Smooth muscle cell (in vitro differentiated cells): ENCODE measurements at regions not wholly inside any gene's neighbourhood (a gene's known extent, or its start where the extent isn't known, plus 50 kb on each side); places are given as distances from the start of the nearest gene placed in this dataset.

Experiments
- DNase-seq: peaks from one replicate; lab custom pipeline; 2025; ENCODE audit not compliant: unreplicated experiment; lab: John Stamatoyannopoulos, UW
- H2AFZ ChIP-seq: fragments of 200-600 bp; sonication (generic); 2 replicates; pipeline ENCODE4 v1.6.0; 2016; ENCODE audit warnings: antibody characterized with exemption, low read depth, mild to moderate bottlenecking
- H3F3A ChIP-seq: fragments of 200-600 bp; sonication (generic); 2 replicates; pipeline ENCODE4 v1.6.0; 2017; ENCODE audit warnings: antibody characterized with exemption, low read depth
- H3K27ac ChIP-seq: fragments of 200-600 bp; sonication (generic); 2 replicates; pipeline ENCODE4 v1.5.1; 2016; ENCODE audit warnings: low read depth, mild to moderate bottlenecking
- H3K27me3 ChIP-seq: fragments of 200-600 bp; sonication (generic); 2 replicates; pipeline ENCODE4 v1.6.1; 2016; ENCODE audit warnings: low read depth, mild to moderate bottlenecking
- H3K36me3 ChIP-seq: fragments of 200-600 bp; sonication (generic); 2 replicates; pipeline ENCODE4 v1.5.1; 2016; ENCODE audit warnings: low read depth
- H3K4me1 ChIP-seq: fragments of 200-600 bp; sonication (generic); 2 replicates; pipeline ENCODE4 v1.5.1; 2016; ENCODE audit warnings: low read depth
- H3K4me2 ChIP-seq: fragments of 200-600 bp; sonication (generic); 2 replicates; pipeline ENCODE4 v1.6.0; 2016; ENCODE audit warnings: mild to moderate bottlenecking
- H3K4me3 ChIP-seq: fragments of 200-600 bp; sonication (generic); 2 replicates; pipeline ENCODE4 v1.5.1; 2016; ENCODE audit warnings: mild to moderate bottlenecking
- H3K79me2 ChIP-seq: fragments of 200-600 bp; sonication (generic); 2 replicates; pipeline ENCODE4 v1.6.0; 2016; ENCODE audit warnings: low read depth, mild to moderate bottlenecking
- H3K9ac ChIP-seq: fragments of 200-600 bp; sonication (generic); 2 replicates; pipeline ENCODE4 v1.6.0; 2016; ENCODE audit warnings: low read depth
- H3K9me3 ChIP-seq: fragments of 200-600 bp; sonication (generic); replicated peaks from 2 replicates; pipeline ENCODE4 v1.5.1; 2016; ENCODE audit warnings: low read depth
- H4K20me1 ChIP-seq: fragments of 200-600 bp; sonication (generic); 2 replicates; pipeline ENCODE4 v1.6.0; 2016; ENCODE audit warnings: low read depth
- CTCF ChIP-seq: fragments of 200-600 bp; sonication (generic); IDR thresholded peaks from 2 replicates; pipeline ENCODE4 v1.5.1; 2017; ENCODE audit warnings: borderline replicate concordance, mild to moderate bottlenecking, antibody characterized with exemption; ENCODE audit not compliant: insufficient read depth, poor library complexity, severe bottlenecking
- WGBS: methylation state at CpG from one replicate; pipeline ENCODE4 v1.1.7; 2016; ENCODE audit warnings: low lambda C conversion rate; 5-methylcytosine and 5-hydroxymethylcytosine counted together

GRCh38 chr5:125228363-125229070 is 482.1 kb upstream of the ZNF608 start:
- DNase-seq, result no peak
- Histone ChIP-seq H3K4me1 (peaks cover 5% of the 10 kb centered on the region), H3F3A (no peaks in the 10 kb centered on the region), H3K79me2 (no peaks in the 10 kb centered on the region), H3K27me3 (no peaks in the 10 kb centered on the region), H3K36me3 (no peaks in the 10 kb centered on the region), H3K4me2 (peak overlapping the region; percentile 73), H3K27ac (peak overlapping the region; percentile 75), H3K4me3 (no peak overlapping the region), H2AFZ (peak overlapping the region; percentile 64), H3K9me3 (no peaks in the 10 kb centered on the region), H4K20me1 (no peaks in the 10 kb centered on the region), H3K9ac (no peak overlapping the region)
- 72% methylated on average over 4 of the region's 4 CpGs for WGBS
- no peak for TF ChIP-seq CTCF

- Histone ChIP-seq H2AFZ (no peak overlapping the region), H3K27me3 (no peaks in the 10 kb centered on the region), H3K36me3 (no peaks in the 10 kb centered on the region), H4K20me1 (no peaks in the 10 kb centered on the region), H3K9ac (no peak overlapping the region), H3K4me2 (no peak overlapping the region), H3K9me3 (no peaks in the 10 kb centered on the region), H3K4me3 (no peak overlapping the region), H3K79me2 (no peaks in the 10 kb centered on the region), H3K27ac (no peak overlapping the region), H3K4me1 (peaks cover 5% of the 10 kb centered on the region), H3F3A (no peaks in the 10 kb centered on the region)
- no peak for TF ChIP-seq CTCF
- 94% methylated on average over 4 of the region's 4 CpGs for whole genome bisulfite sequencing
- DNase-seq, result no peak
These were observed 483.1 kb upstream of the ZNF608 start for GRCh38 chr5:125229556-125229955.

- no peak overlapping the region for H2AFZ ChIP-seq
- H3K79me2 ChIP-seq, result no peaks in the 10 kb centered on the region
- H3F3A ChIP-seq, result no peaks in the 10 kb centered on the region
- H3K4me2 ChIP-seq, result no peak overlapping the region
- H3K9ac ChIP-seq, result no peak overlapping the region
- 22% methylated on average over 3 of the region's 3 CpGs for WGBS
- no peaks in the 10 kb centered on the region for H3K36me3 ChIP-seq
- no peaks in the 10 kb centered on the region for H4K20me1 ChIP-seq
- no peaks in the 10 kb centered on the region for H3K27me3 ChIP-seq
- peaks cover 5% of the 10 kb centered on the region for H3K4me1 ChIP-seq
- H3K4me3 ChIP-seq, result no peak overlapping the region
- no peaks in the 10 kb centered on the region for H3K9me3 ChIP-seq
- H3K27ac ChIP-seq, result peak overlapping the region; percentile 25
- no peak for TF ChIP-seq CTCF
- DNase-seq, result no peak
These were observed 486.4 kb upstream of the ZNF608 start for GRCh38 chr5:125232779-125233230.

- WGBS, result 75% methylated on average over 2 of the region's 2 CpGs
- no peak for TF ChIP-seq CTCF
- H3K9ac ChIP-seq, result no peak overlapping the region
- no peaks in the 10 kb centered on the region for H3K27me3 ChIP-seq
- H3K4me1 ChIP-seq, result no peaks in the 10 kb centered on the region
- no peak for DNase-seq
- no peaks in the 10 kb centered on the region for H4K20me1 ChIP-seq
- no peak overlapping the region for H3K4me3 ChIP-seq
- H3F3A ChIP-seq, result no peaks in the 10 kb centered on the region
- H3K36me3 ChIP-seq, result no peaks in the 10 kb centered on the region
- no peaks in the 10 kb centered on the region for H3K9me3 ChIP-seq
- H3K27ac ChIP-seq, result no peak overlapping the region
- no peak overlapping the region for H2AFZ ChIP-seq
- H3K79me2 ChIP-seq, result no peaks in the 10 kb centered on the region
- no peak overlapping the region for H3K4me2 ChIP-seq
These were observed 487.5 kb upstream of the ZNF608 start for GRCh38 chr5:125233944-125234343.
